ENCODE measurements at regions not wholly inside any gene's neighbourhood (a gene's known extent, or its start where the extent isn't known, plus 50 kb on each side); places are given as distances from the start of the nearest gene placed in this dataset.

- Histone ChIP-seq H3K4me2 (ENCODE audit: low read depth, low read length, poor library complexity, severe bottlenecking) (no peak overlapping the region), H3K79me2 (ENCODE audit: insufficient read depth, low read length) (no peaks in the 10 kb centered on the region)
Measured at GRCh38 chr4:111500858-111501257, 644.4 kb upstream of the FAM241A start.

GRCh38 chr4:111501946-111502345 is 643.3 kb upstream of the FAM241A start:
- H3K9ac ChIP-seq (ENCODE audit: low read length): no peak overlapping the region
- H3K9me3 ChIP-seq (ENCODE audit: insufficient read depth, low read length): no peaks in the 10 kb centered on the region
- no peaks in the 10 kb centered on the region for H4K20me1 ChIP-seq (ENCODE audit: low read depth, low read length)
- no peaks in the 10 kb centered on the region for H3K9me2 ChIP-seq (replicated peaks; ENCODE audit: insufficient read depth, low read length)
- no peak for TF ChIP-seq CTCF (IDR thresholded peaks at IDR 0.05; ENCODE audit: insufficient read depth, low read length, poor library complexity, severe bottlenecking)
- no peak for TF ChIP-seq EZH2phosphoT487 (conservative IDR thresholded peaks at IDR 0.05; ENCODE audit: low read length)
- no peaks in the 10 kb centered on the region for H3K27me3 ChIP-seq (ENCODE audit: low read length)
- H3K36me3 ChIP-seq (ENCODE audit: low read length): no peaks in the 10 kb centered on the region
- H2AFZ ChIP-seq (ENCODE audit: low read depth, low read length, severe bottlenecking): no peak overlapping the region
- no peak overlapping the region for H3K4me2 ChIP-seq (ENCODE audit: low read depth, low read length, poor library complexity, severe bottlenecking)
- no peak overlapping the region for H3K27ac ChIP-seq (ENCODE audit: low read depth, low read length)
- H3F3A ChIP-seq (ENCODE audit: insufficient read depth): no peaks in the 10 kb centered on the region
- no peak overlapping the region for H3K4me3 ChIP-seq (ENCODE audit: insufficient read depth, low read length, poor library complexity, severe bottlenecking)
- no peaks in the 10 kb centered on the region for H3K79me2 ChIP-seq (ENCODE audit: insufficient read depth, low read length)

More at GRCh38 chr4:111500858-111501257, 644.4 kb upstream of the FAM241A start:
- no peaks in the 10 kb centered on the region for H3K36me3 ChIP-seq (ENCODE audit: low read length)
- no peak for TF ChIP-seq EZH2phosphoT487 (conservative IDR thresholded peaks at IDR 0.05; ENCODE audit: low read length)
- H3K27me3 ChIP-seq (ENCODE audit: low read length): no peaks in the 10 kb centered on the region
- no peak overlapping the region for H3K4me3 ChIP-seq (ENCODE audit: insufficient read depth, low read length, poor library complexity, severe bottlenecking)
- H3F3A ChIP-seq (ENCODE audit: insufficient read depth): no peaks in the 10 kb centered on the region
- no peak overlapping the region for H2AFZ ChIP-seq (ENCODE audit: low read depth, low read length, severe bottlenecking)
- no peak overlapping the region for H3K9ac ChIP-seq (ENCODE audit: low read length)
- H3K9me2 ChIP-seq (replicated peaks; ENCODE audit: insufficient read depth, low read length): no peaks in the 10 kb centered on the region
- no peaks in the 10 kb centered on the region for H3K9me3 ChIP-seq (ENCODE audit: insufficient read depth, low read length)
- no peaks in the 10 kb centered on the region for H4K20me1 ChIP-seq (ENCODE audit: low read depth, low read length)
- H3K27ac ChIP-seq (ENCODE audit: low read depth, low read length): no peak overlapping the region

GRCh38 chr4:111502626-111503025 is 642.6 kb upstream of the FAM241A start:
- Histone ChIP-seq H3K36me3 (ENCODE audit: low read length) (no peaks in the 10 kb centered on the region), H4K20me1 (ENCODE audit: low read depth, low read length) (no peaks in the 10 kb centered on the region), H3K4me3 (ENCODE audit: insufficient read depth, low read length, poor library complexity, severe bottlenecking) (no peak overlapping the region), H2AFZ (ENCODE audit: low read depth, low read length, severe bottlenecking) (no peak overlapping the region), H3K27me3 (ENCODE audit: low read length) (no peaks in the 10 kb centered on the region), H3K4me2 (ENCODE audit: low read depth, low read length, poor library complexity, severe bottlenecking) (no peak overlapping the region), H3K9ac (ENCODE audit: low read length) (no peak overlapping the region), H3K79me2 (ENCODE audit: insufficient read depth, low read length) (no peaks in the 10 kb centered on the region), H3F3A (ENCODE audit: insufficient read depth) (no peaks in the 10 kb centered on the region), H3K27ac (ENCODE audit: low read depth, low read length) (no peak overlapping the region), H3K9me3 (ENCODE audit: insufficient read depth, low read length) (no peaks in the 10 kb centered on the region), H3K9me2 (replicated peaks; ENCODE audit: insufficient read depth, low read length) (no peaks in the 10 kb centered on the region)
- no peak for TF ChIP-seq CTCF (IDR thresholded peaks at IDR 0.05; ENCODE audit: insufficient read depth, low read length, poor library complexity, severe bottlenecking)
- TF ChIP-seq EZH2phosphoT487 (conservative IDR thresholded peaks at IDR 0.05; ENCODE audit: low read length): no peak

- Histone ChIP-seq H3K4me2 (ENCODE audit: low read depth, low read length, poor library complexity, severe bottlenecking) (no peak overlapping the region), H3K79me2 (ENCODE audit: insufficient read depth, low read length) (no peaks in the 10 kb centered on the region), H3K9ac (ENCODE audit: low read length) (no peak overlapping the region), H3K9me3 (ENCODE audit: insufficient read depth, low read length) (no peaks in the 10 kb centered on the region), H3K9me2 (replicated peaks; ENCODE audit: insufficient read depth, low read length) (no peaks in the 10 kb centered on the region), H3K4me3 (ENCODE audit: insufficient read depth, low read length, poor library complexity, severe bottlenecking) (no peak overlapping the region), H3K27ac (ENCODE audit: low read depth, low read length) (no peak overlapping the region), H3F3A (ENCODE audit: insufficient read depth) (no peaks in the 10 kb centered on the region), H3K36me3 (ENCODE audit: low read length) (no peaks in the 10 kb centered on the region), H2AFZ (ENCODE audit: low read depth, low read length, severe bottlenecking) (no peak overlapping the region), H3K27me3 (ENCODE audit: low read length) (no peaks in the 10 kb centered on the region), H4K20me1 (ENCODE audit: low read depth, low read length) (no peaks in the 10 kb centered on the region)
- TF ChIP-seq EZH2phosphoT487 (conservative IDR thresholded peaks at IDR 0.05; ENCODE audit: low read length) (no peak), CTCF (IDR thresholded peaks at IDR 0.05; ENCODE audit: insufficient read depth, low read length, poor library complexity, severe bottlenecking) (no peak)
Measured at GRCh38 chr4:111506706-111507105, 638.5 kb upstream of the FAM241A start.
